ENCODE measurements at regions not wholly inside any gene's neighbourhood (a gene's known extent, or its start where the extent isn't known, plus 50 kb on each side); places are given as distances from the start of the nearest gene placed in this dataset.

GRCh38 chr17:6186998-6187397 lies 116.8 kb downstream of the WSCD1 start:
- FAIRE-seq, result no peak
- no peak for TF ChIP-seq CTCF (IDR thresholded peaks at IDR 0.05; ENCODE audit: insufficient read depth, missing control alignments)
- no peak for DNase-seq (ENCODE audit: insufficient read length, low spot score)

- DNase-seq (ENCODE audit: insufficient read length, low spot score) (no peak), FAIRE-seq (no peak)
Observed at GRCh38 chr17:6184508-6184907, 114.3 kb downstream of the WSCD1 start.

GRCh38 chr17:6179017-6179416 lies 108.8 kb downstream of the WSCD1 start:
- FAIRE-seq, result no peak
- DNase-seq (ENCODE audit: insufficient read length, low spot score), result no peak
- TF ChIP-seq CTCF (IDR thresholded peaks at IDR 0.05; ENCODE audit: insufficient read depth, missing control alignments), result no peak

More at GRCh38 chr17:6184508-6184907, 114.3 kb downstream of the WSCD1 start:
- TF ChIP-seq CTCF (IDR thresholded peaks at IDR 0.05; ENCODE audit: insufficient read depth, missing control alignments), result no peak

GRCh38 chr17:6177941-6178694 lies 107.9 kb downstream of the WSCD1 start:
- FAIRE-seq, result no peak
- TF ChIP-seq CTCF (IDR thresholded peaks at IDR 0.05; ENCODE audit: insufficient read depth, missing control alignments), result no peak
- no peak for DNase-seq (ENCODE audit: insufficient read length, low spot score)
